ENCODE measurements at regions not wholly inside any gene's neighbourhood (a gene's known extent, or its start where the extent isn't known, plus 50 kb on each side); places are given as distances from the start of the nearest gene placed in this dataset.

GRCh38 chr12:72093930-72094329 is 155.3 kb downstream of the TPH2 start:
- no peak for DNase-seq (ENCODE audit: low read depth, low spot score)
- TF ChIP-seq, protein P1, sequence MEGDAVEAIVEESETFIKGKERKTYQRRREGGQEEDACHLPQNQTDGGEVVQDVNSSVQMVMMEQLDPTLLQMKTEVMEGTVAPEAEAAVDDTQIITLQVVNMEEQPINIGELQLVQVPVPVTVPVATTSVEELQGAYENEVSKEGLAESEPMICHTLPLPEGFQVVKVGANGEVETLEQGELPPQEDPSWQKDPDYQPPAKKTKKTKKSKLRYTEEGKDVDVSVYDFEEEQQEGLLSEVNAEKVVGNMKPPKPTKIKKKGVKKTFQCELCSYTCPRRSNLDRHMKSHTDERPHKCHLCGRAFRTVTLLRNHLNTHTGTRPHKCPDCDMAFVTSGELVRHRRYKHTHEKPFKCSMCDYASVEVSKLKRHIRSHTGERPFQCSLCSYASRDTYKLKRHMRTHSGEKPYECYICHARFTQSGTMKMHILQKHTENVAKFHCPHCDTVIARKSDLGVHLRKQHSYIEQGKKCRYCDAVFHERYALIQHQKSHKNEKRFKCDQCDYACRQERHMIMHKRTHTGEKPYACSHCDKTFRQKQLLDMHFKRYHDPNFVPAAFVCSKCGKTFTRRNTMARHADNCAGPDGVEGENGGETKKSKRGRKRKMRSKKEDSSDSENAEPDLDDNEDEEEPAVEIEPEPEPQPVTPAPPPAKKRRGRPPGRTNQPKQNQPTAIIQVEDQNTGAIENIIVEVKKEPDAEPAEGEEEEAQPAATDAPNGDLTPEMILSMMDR (IDR thresholded peaks at IDR 0.05; ENCODE audit: low read depth, low read length), result no peak
- Histone ChIP-seq H3K4me3 (ENCODE audit: low read depth, low read length) (no peak overlapping the region), H3K27ac (ENCODE audit: low read depth, low read length) (no peak overlapping the region), H3K27me3 (ENCODE audit: control insufficient read depth, insufficient read depth, low read length) (no peaks in the 10 kb centered on the region), H3K9me3 (ENCODE audit: control insufficient read depth, insufficient read depth, low read length) (no peaks in the 10 kb centered on the region; the same call in 1 of the 2 replicates)
- ChIA-PET CTCF (interaction anchor here (1.0 kb wide), 1 partner anchor 313 kb away, joined by 3 read pairs; no protein-coding TSS in a partner anchor), POLR2A (no interaction called here)

GRCh38 chr12:72094490-72094889 is 155.8 kb downstream of the TPH2 start:
- CTCF ChIA-PET, result no interaction called here
- no peaks in the 10 kb centered on the region for H3K27me3 ChIP-seq (ENCODE audit: control insufficient read depth, insufficient read depth, low read length)
- no peak overlapping the region for H3K27ac ChIP-seq (ENCODE audit: low read depth, low read length)
- H3K9me3 ChIP-seq (ENCODE audit: control insufficient read depth, insufficient read depth, low read length), result no peaks in the 10 kb centered on the region; the same call in 1 of the 2 replicates
- H3K4me3 ChIP-seq (ENCODE audit: low read depth, low read length), result no peak overlapping the region
- TF ChIP-seq, protein P1 (IDR thresholded peaks at IDR 0.05; ENCODE audit: low read depth, low read length), result no peak
- DNase-seq (ENCODE audit: low read depth, low spot score), result no peak
- POLR2A ChIA-PET, result no interaction called here

- TF ChIP-seq, protein P1 (IDR thresholded peaks at IDR 0.05; ENCODE audit: low read depth, low read length), result no peak
- DNase-seq (ENCODE audit: low read depth, low spot score), result no peak
- Histone ChIP-seq H3K27me3 (ENCODE audit: control insufficient read depth, insufficient read depth, low read length) (no peaks in the 10 kb centered on the region), H3K27ac (ENCODE audit: low read depth, low read length) (no peak overlapping the region), H3K4me3 (ENCODE audit: low read depth, low read length) (no peak overlapping the region), H3K9me3 (ENCODE audit: control insufficient read depth, insufficient read depth, low read length) (no peaks in the 10 kb centered on the region; the same call in 1 of the 2 replicates)
- CTCF ChIA-PET, result no interaction called here
- POLR2A ChIA-PET, result no interaction called here
Measured at GRCh38 chr12:72095025-72095424, 156.4 kb downstream of the TPH2 start.

DNA sequence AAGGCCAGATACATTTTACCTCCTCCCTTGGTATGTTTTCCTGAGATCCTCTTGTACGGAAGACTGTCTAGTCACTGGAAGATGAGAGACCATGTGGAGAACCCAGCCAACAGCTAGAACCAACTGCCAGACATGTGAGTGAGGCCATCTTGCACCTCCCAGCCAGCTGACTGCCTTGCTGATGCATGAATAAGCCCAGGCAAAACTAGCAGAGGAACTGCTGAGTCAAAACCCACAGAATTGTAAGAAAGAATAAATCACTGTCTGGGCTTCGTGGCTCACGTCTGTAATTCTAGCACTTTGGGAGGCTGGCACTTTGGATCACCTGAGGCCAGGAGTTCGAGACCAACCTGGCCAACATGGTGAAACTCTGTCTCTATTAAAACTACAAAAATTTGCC is 160.0 kb downstream of the TPH2 start:
- TF ChIP-seq, protein P1 (IDR thresholded peaks at IDR 0.05; ENCODE audit: low read depth, low read length), result no peak
- ChIA-PET CTCF (no interaction called here), POLR2A (no interaction called here)
- no peak overlapping the region for H3K4me3 ChIP-seq (ENCODE audit: low read depth, low read length)
- no peak overlapping the region for H3K27ac ChIP-seq (ENCODE audit: low read depth, low read length)
- no peak for DNase-seq (ENCODE audit: low read depth, low spot score)
- H3K27me3 ChIP-seq (ENCODE audit: control insufficient read depth, insufficient read depth, low read length), result no peaks in the 10 kb centered on the region
- no peaks in the 10 kb centered on the region; the same call in 1 of the 2 replicates for H3K9me3 ChIP-seq (ENCODE audit: control insufficient read depth, insufficient read depth, low read length)

- Histone ChIP-seq H3K4me3 (ENCODE audit: low read depth, low read length) (no peak overlapping the region), H3K9me3 (ENCODE audit: control insufficient read depth, insufficient read depth, low read length) (no peaks in the 10 kb centered on the region), H3K27ac (ENCODE audit: low read depth, low read length) (no peak overlapping the region), H3K27me3 (ENCODE audit: control insufficient read depth, insufficient read depth, low read length) (no peaks in the 10 kb centered on the region)
- POLR2A ChIA-PET, result no interaction called here
- TF ChIP-seq, protein P1 (IDR thresholded peaks at IDR 0.05; ENCODE audit: low read depth, low read length), result no peak
- no peak for DNase-seq (ENCODE audit: low read depth, low spot score)
- CTCF ChIA-PET, result no interaction called here
Measured at GRCh38 chr12:72100854-72101253, 162.2 kb downstream of the TPH2 start.

All from AG04450 (cell line).